Ovary (tissue), 3 donors: ENCODE measurements at regions not wholly inside any gene's neighbourhood (a gene's known extent, or its start where the extent isn't known, plus 50 kb on each side); places are given as distances from the start of the nearest gene placed in this dataset.

Source experiments
- POLR2A ChIP-seq: fragments of 450-650 bp; IDR thresholded peaks from one replicate; pipeline ENCODE4 v1.6.1; 2017; ENCODE audit warnings: antibody characterized with exemption, mild to moderate bottlenecking, moderate library complexity
- TF ChIP-seq, protein P1 (sequence below), 3 donors: fragments of 450-650 bp in 2 of 3; fragments of 200-600 bp in 1 of 3; IDR thresholded peaks; one replicate each; pipeline versions ENCODE4 v1.5.1 to v1.8.0; 2016 to 2022; ENCODE audit warnings: antibody characterized with exemption in 3 of 3, mild to moderate bottlenecking in 1 of 3
- donor health status: DM: no; HTN: no; CAD: no.

DNA sequence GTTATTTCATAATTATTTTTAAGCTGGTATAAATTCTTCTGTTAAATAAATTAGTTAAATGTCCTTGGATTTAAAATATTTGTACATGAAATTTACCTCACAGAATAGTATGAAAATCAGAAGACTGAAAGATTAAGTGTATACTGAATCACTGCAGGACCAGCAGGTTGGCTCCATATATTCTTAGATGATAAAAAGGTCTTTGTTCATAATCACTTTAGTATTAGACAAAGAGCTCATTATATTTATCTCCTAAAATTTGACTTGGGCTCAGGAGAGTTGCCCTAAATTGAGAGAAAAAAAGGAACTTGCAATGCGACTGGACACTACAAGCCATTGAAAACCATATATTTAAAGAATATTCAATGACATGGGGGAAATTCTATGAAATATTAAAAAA is 766.4 kb upstream of the CITED2 start:
- TF ChIP-seq, protein P1, sequence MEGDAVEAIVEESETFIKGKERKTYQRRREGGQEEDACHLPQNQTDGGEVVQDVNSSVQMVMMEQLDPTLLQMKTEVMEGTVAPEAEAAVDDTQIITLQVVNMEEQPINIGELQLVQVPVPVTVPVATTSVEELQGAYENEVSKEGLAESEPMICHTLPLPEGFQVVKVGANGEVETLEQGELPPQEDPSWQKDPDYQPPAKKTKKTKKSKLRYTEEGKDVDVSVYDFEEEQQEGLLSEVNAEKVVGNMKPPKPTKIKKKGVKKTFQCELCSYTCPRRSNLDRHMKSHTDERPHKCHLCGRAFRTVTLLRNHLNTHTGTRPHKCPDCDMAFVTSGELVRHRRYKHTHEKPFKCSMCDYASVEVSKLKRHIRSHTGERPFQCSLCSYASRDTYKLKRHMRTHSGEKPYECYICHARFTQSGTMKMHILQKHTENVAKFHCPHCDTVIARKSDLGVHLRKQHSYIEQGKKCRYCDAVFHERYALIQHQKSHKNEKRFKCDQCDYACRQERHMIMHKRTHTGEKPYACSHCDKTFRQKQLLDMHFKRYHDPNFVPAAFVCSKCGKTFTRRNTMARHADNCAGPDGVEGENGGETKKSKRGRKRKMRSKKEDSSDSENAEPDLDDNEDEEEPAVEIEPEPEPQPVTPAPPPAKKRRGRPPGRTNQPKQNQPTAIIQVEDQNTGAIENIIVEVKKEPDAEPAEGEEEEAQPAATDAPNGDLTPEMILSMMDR (IDR thresholded peaks at IDR 0.05), result no peak
- no peak for TF ChIP-seq POLR2A
